NOMO-1 (cell line): ENCODE measurements at regions not wholly inside any gene's neighbourhood (a gene's known extent, or its start where the extent isn't known, plus 50 kb on each side); places are given as distances from the start of the nearest gene placed in this dataset.
"Not testable (repeated sequence)": the region's sequence is repeated elsewhere in the genome, so short reads cannot be mapped to it uniquely, and the experiment has no call there.

Experiments
- DNase-seq, 2 experiments: peaks; one replicate each; lab custom pipeline; 2025; ENCODE audit not compliant: unreplicated experiment in 2 of 2; lab: John Stamatoyannopoulos, UW

- DNase-seq, result no peak
Measured at GRCh38 chr16:26838931-26839330, 227.8 kb upstream of the C16orf82 start.

GRCh38 chr16:26840691-26841090 lies 226.0 kb upstream of the C16orf82 start:
- DNase-seq, result no peak

- no peak for DNase-seq
Measured at GRCh38 chr16:26856271-26856670, 210.5 kb upstream of the C16orf82 start.

GRCh38 chr16:26856791-26857190 lies 209.9 kb upstream of the C16orf82 start:
- DNase-seq, result no peak

GRCh38 chr16:26857371-26857770 lies 209.4 kb upstream of the C16orf82 start:
- no peak for DNase-seq

- no peak for DNase-seq
Measured at GRCh38 chr16:26860506-26860905, 206.2 kb upstream of the C16orf82 start.

- no peak for DNase-seq
Measured at GRCh38 chr16:26863931-26864330, 202.8 kb upstream of the C16orf82 start.

GRCh38 chr16:26874318-26874717 lies 192.4 kb upstream of the C16orf82 start:
- DNase-seq, result not testable (repeated sequence)

GRCh38 chr16:26877421-26877820 lies 189.3 kb upstream of the C16orf82 start:
- DNase-seq, result no peak

- no peak for DNase-seq
Measured at GRCh38 chr16:26885674-26886073, 181.1 kb upstream of the C16orf82 start.

- DNase-seq, result no peak
Measured at GRCh38 chr16:26889740-26890139, 177.0 kb upstream of the C16orf82 start.

GRCh38 chr16:26898200-26898599 lies 168.5 kb upstream of the C16orf82 start:
- no peak for DNase-seq

GRCh38 chr16:26901196-26901861 lies 165.4 kb upstream of the C16orf82 start:
- no peak for DNase-seq

GRCh38 chr16:26901983-26902382 lies 164.7 kb upstream of the C16orf82 start:
- no peak for DNase-seq

GRCh38 chr16:26905336-26905735 lies 161.4 kb upstream of the C16orf82 start:
- DNase-seq, result no peak

- no peak for DNase-seq
Measured at GRCh38 chr16:26909623-26910022, 157.1 kb upstream of the C16orf82 start.

GRCh38 chr16:26911436-26911835 lies 155.3 kb upstream of the C16orf82 start:
- no peak for DNase-seq

- no peak for DNase-seq
Measured at GRCh38 chr16:26913851-26914250, 152.9 kb upstream of the C16orf82 start.

- DNase-seq, result no peak
Measured at GRCh38 chr16:26930786-26931581, 135.7 kb upstream of the C16orf82 start.

- DNase-seq, result no peak
Measured at GRCh38 chr16:26950636-26951035, 116.1 kb upstream of the C16orf82 start.

GRCh38 chr16:26951950-26952349 lies 114.8 kb upstream of the C16orf82 start:
- DNase-seq, result no peak

GRCh38 chr16:26952411-26952810 lies 114.3 kb upstream of the C16orf82 start:
- no peak for DNase-seq
